ENCODE measurements at regions not wholly inside any gene's neighbourhood (a gene's known extent, or its start where the extent isn't known, plus 50 kb on each side); places are given as distances from the start of the nearest gene placed in this dataset.

- Mint-ChIP-seq H3K36me3 (ENCODE audit: low read depth) (peaks cover 47% of the 10 kb centered on the region), H3K4me1 (ENCODE audit: low read depth) (peaks cover 64% of the 10 kb centered on the region), H3K9me3 (no peaks in the 10 kb centered on the region), H3K27me3 (no peaks in the 10 kb centered on the region), H3K27ac (peak overlapping the region; percentile 85), H3K4me3 (no peak overlapping the region)
- peaks cover 36% of the 10 kb centered on the region for H3K4me1 ChIP-seq (ENCODE audit: insufficient read depth, low read length)
- TF ChIP-seq CTCF (IDR thresholded peaks at IDR 0.05) = no peak
- peaks cover 18% of the 10 kb centered on the region for H3K36me3 ChIP-seq (ENCODE audit: insufficient read depth, low read length)
- H3K27ac ChIP-seq (ENCODE audit: low read depth in 1 of 2, low read length in 2 of 2) = no peak overlapping the region
- H3K4me3 ChIP-seq (ENCODE audit: low read length) = no peak overlapping the region
- ChIA-PET POLR2A (interaction anchor here (0.6 to 1.2 kb wide), 2 partner anchors 19 to 35 kb away, joined by 3 to 4 read pairs; no protein-coding TSS in a partner anchor), CTCF (no interaction called here)
- intact Hi-C loops (cut with DNase I, micrococcal nuclease) = loop anchor here (5.0 kb wide), 2 partner anchors 33 to 47 kb away; no protein-coding TSS in a partner anchor
- DNase-seq (no peak), ATAC-seq (ENCODE audit: poor library complexity) (no peak)
- no peaks in the 10 kb centered on the region for H3K9me3 ChIP-seq (ENCODE audit: control insufficient read depth in 1 of 2, insufficient read depth in 1 of 2, low read length in 2 of 2)
- H3K27me3 ChIP-seq (ENCODE audit: control insufficient read depth in 1 of 2, insufficient read depth in 2 of 2, low read length in 2 of 2) = no peaks in the 10 kb centered on the region
Observed at GRCh38 chr19:34305221-34306083, 51.1 kb downstream of the GARRE1 start.

GRCh38 chr19:34306213-34306661 lies 51.9 kb downstream of the GARRE1 start:
- H3K27me3 Mint-ChIP-seq = no peaks in the 10 kb centered on the region
- Histone ChIP-seq H3K4me3 (ENCODE audit: low read length) (no peak overlapping the region), H3K36me3 (ENCODE audit: insufficient read depth, low read length) (peaks cover 11% of the 10 kb centered on the region), H3K9me3 (ENCODE audit: control insufficient read depth in 1 of 2, insufficient read depth in 1 of 2, low read length in 2 of 2) (no peaks in the 10 kb centered on the region), H3K27ac (ENCODE audit: low read depth in 1 of 2, low read length in 2 of 2) (no peak overlapping the region), H3K27me3 (ENCODE audit: control insufficient read depth in 1 of 2, insufficient read depth in 2 of 2, low read length in 2 of 2) (no peaks in the 10 kb centered on the region), H3K4me1 (ENCODE audit: insufficient read depth, low read length) (peaks cover 44% of the 10 kb centered on the region)
- TF ChIP-seq CTCF (IDR thresholded peaks at IDR 0.05) = no peak
- CTCF ChIA-PET = no interaction called here
- peak overlapping the region; percentile 85 for H3K27ac Mint-ChIP-seq
- H3K36me3 Mint-ChIP-seq (ENCODE audit: low read depth) = peaks cover 46% of the 10 kb centered on the region
- POLR2A ChIA-PET = interaction anchor here (0.6 kb wide), 1 partner anchor 20 kb away, joined by 4 read pairs; no protein-coding TSS in a partner anchor
- DNase-seq (no peak), ATAC-seq (ENCODE audit: poor library complexity) (no peak)
- H3K9me3 Mint-ChIP-seq = no peaks in the 10 kb centered on the region
- peaks cover 66% of the 10 kb centered on the region for H3K4me1 Mint-ChIP-seq (ENCODE audit: low read depth)
- intact Hi-C loops (cut with DNase I, micrococcal nuclease) = loop anchor here (5.0 kb wide), 2 partner anchors 34 to 46 kb away; no protein-coding TSS in a partner anchor
- H3K4me3 Mint-ChIP-seq = peak overlapping the region; percentile 11

GRCh38 chr19:34306824-34307223 lies 52.5 kb downstream of the GARRE1 start:
- H3K4me1 ChIP-seq (ENCODE audit: insufficient read depth, low read length) = peaks cover 49% of the 10 kb centered on the region
- no peak for TF ChIP-seq CTCF (IDR thresholded peaks at IDR 0.05)
- no peak overlapping the region for H3K4me3 ChIP-seq (ENCODE audit: low read length)
- intact Hi-C loops (cut with DNase I, micrococcal nuclease) = loop anchor here (5.0 kb wide), 2 partner anchors 35 to 45 kb away; no protein-coding TSS in a partner anchor
- H3K27ac ChIP-seq (ENCODE audit: low read depth in 1 of 2, low read length in 2 of 2) = no peak overlapping the region
- DNase-seq (no peak), ATAC-seq (ENCODE audit: poor library complexity) (no peak)
- peaks cover 46% of the 10 kb centered on the region for H3K36me3 Mint-ChIP-seq (ENCODE audit: low read depth)
- CTCF ChIA-PET = no interaction called here
- no peaks in the 10 kb centered on the region for H3K9me3 ChIP-seq (ENCODE audit: control insufficient read depth in 1 of 2, insufficient read depth in 1 of 2, low read length in 2 of 2)
- peaks cover 68% of the 10 kb centered on the region for H3K4me1 Mint-ChIP-seq (ENCODE audit: low read depth)
- no peaks in the 10 kb centered on the region for H3K27me3 Mint-ChIP-seq
- POLR2A ChIA-PET = interaction anchor here (0.6 to 3.3 kb wide), 3 partner anchors 36 to 64 kb away, joined by 3 to 33 read pairs (median 4); no protein-coding TSS in a partner anchor
- no peaks in the 10 kb centered on the region for H3K27me3 ChIP-seq (ENCODE audit: control insufficient read depth in 1 of 2, insufficient read depth in 2 of 2, low read length in 2 of 2)
- peak overlapping the region; percentile 47 for H3K4me3 Mint-ChIP-seq
- H3K27ac Mint-ChIP-seq = peak overlapping the region; percentile 85
- peaks cover 11% of the 10 kb centered on the region for H3K36me3 ChIP-seq (ENCODE audit: insufficient read depth, low read length)
- no peaks in the 10 kb centered on the region for H3K9me3 Mint-ChIP-seq
